GM21737 (cell line): ENCODE measurements at regions not wholly inside any gene's neighbourhood (a gene's known extent, or its start where the extent isn't known, plus 50 kb on each side); places are given as distances from the start of the nearest gene placed in this dataset.

Source experiments
- ATAC-seq: cut with Tn5 transposase; IDR thresholded peaks from one replicate; pipeline ENCODE4 v1.9.1; 2021; ENCODE audit warnings: mild to moderate bottlenecking, moderate library complexity; ENCODE audit not compliant: unreplicated experiment

DNA sequence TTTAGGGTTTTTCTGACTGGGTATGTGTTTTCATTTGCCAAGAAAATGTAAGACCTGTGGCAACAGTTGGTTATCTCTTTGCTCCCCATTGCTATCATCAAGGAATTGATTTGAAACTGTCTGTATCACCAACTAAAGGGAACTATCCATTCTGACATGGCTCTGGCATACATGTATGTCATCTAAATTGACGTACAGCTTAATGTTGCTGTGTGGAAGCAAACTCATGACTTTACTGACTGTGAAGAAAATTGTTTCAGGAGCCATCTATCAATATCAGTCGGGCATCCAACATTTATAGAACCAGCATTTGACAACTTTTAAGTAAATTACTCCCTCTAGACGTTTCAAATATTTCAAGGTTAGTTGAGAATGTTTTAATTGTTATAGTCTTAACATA is 555.8 kb upstream of the EPHA7 start:
- no peak for ATAC-seq

DNA sequence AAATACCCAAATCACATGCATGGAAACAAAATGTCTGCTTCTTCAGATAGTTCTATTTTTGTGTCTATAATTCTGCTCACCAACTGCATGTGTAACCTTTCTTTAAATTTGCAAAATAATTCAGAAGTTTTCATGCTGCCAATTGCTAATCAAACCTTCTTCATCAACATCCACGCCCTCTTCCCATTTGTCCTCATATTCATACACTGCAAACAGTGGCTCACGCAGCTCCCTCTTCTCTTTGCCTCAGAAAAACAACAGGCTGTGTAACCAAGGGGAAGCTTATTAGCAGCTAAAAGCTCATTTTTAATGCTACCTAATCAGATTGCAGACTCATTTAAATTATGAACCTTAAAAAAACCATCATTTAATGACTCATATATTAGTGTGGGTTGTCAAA is 555.0 kb upstream of the EPHA7 start:
- ATAC-seq: no peak

DNA sequence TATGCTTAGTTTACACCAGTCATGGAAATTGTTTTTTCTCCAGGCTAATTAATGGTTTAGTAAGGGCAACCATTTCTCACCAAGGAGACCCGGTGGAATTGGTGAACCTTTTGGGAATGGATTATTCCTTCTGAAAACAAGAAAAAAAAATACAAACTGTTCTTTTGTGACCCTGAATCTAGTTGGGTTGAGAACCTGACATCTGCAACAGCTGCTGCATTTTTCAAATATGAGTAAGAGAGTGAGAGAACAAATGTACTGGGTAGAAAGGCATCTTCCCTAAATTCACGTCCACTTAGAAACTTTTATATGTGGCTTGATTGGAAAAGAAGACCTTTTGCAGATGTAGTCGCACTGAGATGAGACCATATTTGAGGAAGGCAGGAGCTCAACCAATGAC is 553.4 kb upstream of the EPHA7 start:
- no peak for ATAC-seq

DNA sequence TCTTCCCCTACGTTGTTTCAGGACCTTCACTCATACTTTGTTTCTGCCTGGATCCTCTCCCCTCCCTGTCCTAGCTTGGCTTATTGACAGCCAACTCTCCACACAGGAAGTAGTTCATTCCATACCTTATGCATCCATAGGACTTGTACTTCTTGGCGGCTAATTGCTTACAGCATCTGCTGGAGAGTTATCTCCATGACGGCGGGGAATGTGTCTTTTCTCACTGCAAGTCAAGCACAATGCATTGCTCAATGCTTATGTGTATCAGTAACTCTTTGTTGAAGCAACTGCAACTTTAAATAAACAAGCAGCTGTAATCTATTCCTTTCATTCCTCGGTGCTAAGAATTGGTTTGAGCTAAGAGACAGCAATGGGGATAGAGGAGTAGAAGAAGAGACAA is 551.3 kb upstream of the EPHA7 start:
- ATAC-seq: no peak

DNA sequence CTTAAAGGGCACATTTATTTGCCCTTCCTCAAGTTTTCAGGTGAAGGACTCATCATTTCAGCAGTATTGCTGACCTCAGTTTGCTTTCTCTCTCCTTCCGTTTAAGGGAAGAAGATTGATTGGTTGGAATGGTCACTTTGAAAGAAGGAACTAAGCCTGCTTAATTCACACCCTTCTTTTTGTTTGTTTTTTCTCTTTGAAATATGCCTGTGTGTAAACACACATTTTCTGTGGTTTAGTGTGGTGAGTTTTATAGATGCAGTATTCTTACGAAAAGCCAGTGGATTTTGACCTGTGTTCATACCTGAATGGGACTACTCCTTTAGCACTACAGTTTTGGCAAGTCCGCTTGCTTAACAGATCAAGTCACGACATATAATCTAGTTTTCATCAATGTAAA is 548.8 kb upstream of the EPHA7 start:
- ATAC-seq: no peak

DNA sequence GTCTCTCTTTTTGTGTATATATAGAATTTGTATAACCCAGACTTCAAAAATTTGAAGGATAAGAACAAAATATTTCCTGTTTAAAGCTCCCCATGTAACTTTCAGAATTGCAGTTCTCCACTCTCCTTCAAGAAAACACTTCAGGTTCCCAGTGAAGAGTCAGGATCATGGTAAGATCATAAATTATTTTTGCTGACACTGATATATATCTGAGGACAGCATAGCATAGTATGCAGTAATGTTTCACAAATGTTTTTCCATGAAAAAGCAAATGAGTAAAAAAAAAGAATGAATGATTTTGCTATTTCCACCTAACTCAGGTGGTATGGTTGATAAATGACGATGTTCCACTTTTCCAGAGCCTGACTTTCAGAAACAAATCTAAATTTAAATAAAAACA is 545.6 kb upstream of the EPHA7 start:
- no peak for ATAC-seq

DNA sequence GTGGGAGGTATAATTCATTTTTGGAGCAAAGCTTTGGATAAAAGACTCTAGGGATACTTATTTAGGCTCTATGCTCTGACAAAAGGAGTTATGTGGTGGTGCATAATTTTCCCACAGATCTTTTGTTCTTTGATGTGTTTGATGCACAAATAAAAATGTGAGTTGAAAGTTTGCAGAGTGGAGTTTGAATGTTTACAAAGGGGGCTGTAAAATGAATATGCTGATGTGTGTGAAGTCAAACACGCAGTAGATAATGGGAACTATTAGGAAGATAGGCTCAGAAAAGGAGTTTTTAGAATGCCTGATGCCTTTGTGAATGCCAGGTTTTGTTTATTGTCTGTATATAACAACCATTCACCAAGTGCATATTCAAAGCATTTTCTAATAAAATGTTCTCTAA is 545.0 kb upstream of the EPHA7 start:
- no peak for ATAC-seq

DNA sequence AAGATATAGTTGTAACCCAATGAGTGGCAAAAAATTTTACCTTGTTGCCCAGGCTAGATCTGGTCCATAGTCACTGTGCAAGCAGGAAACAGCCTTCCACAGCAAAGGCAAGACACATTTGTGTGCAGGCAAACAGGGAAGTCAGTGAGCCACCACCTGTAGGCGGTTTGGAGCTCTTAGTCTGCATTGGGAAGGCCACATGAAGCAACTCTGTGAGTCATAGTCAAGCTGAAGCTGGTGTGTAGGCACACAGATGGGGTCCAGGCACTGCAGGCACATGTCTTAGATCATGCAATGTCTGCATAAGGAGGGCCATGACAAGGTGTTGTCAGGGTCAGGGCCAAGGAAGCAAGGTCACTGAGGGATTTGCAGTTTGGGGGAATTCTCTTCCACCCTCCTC is 543.2 kb upstream of the EPHA7 start:
- ATAC-seq: no peak

DNA sequence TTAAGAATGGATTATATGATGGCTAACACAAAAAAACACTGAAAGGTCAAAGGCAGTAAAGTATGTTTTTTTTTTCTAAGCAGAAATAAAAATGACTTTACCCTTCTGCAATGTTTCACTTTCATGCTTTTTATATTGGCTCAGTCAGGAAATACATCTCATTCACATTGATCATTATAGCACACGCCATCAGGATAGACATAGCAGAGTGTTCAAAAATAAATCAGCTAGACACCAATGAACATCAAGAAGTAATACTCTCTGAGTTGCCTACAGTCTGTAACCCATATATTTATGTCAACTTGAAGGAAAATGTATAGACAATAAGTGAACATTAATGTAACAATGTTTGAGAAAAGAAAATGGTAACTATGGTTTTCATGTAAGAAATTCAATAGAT is 535.2 kb upstream of the EPHA7 start:
- no peak for ATAC-seq

DNA sequence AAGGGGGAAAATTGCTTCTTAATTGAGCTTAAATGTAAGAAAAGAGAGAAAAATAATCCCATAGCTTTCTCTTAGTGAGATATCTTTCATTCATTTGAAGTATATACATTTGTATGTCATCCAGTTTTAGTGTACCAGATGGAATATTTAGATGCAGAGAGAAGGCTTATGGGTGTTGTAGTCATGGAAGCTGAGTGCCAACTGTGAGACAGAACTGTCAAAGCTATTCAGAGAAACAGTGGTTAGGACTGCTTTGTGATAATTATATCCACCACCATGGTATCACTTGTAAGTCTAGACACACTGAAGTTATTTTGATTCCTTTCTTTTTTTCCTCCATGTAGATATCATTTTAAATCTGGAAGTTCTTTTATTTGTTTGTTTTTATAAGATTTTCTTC is 524.3 kb upstream of the EPHA7 start:
- no peak for ATAC-seq

DNA sequence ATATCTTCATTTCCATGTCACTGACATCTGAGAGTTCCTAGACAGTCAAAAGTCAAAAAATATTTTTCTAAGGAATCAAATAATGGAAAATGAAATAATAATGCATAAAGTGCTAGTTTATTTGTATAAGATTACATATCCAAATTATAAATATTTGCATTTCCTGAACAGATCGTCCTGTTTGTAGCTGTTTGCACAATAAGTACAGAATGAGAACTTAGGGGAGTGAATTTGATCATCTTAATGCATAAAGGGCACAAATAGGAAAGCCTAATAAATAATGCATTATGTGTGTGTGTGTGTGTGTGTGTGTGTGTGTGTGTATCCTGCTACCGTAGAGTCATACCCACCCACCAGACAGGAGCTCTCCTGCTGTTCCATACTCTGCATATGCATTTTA is 521.0 kb upstream of the EPHA7 start:
- ATAC-seq: no peak

DNA sequence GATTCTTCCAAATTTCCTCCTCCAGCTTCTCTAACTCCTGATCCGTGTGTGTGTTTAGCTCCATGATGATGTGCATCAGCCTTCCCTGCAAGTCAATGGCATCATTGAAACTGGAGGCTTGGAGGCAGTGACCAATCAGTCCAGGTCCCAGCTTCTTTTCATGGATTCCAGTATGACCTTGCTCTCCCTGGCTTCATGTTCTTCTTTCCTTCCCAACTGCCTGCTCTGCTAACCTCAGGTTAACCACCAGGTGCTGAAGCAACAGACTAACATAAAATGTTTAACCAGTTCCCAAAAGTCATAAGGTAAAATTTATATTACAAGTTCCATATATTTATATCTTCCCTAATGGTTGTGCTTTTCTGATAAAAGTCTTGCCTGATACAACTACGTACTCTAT is 512.8 kb upstream of the EPHA7 start:
- ATAC-seq: no peak

DNA sequence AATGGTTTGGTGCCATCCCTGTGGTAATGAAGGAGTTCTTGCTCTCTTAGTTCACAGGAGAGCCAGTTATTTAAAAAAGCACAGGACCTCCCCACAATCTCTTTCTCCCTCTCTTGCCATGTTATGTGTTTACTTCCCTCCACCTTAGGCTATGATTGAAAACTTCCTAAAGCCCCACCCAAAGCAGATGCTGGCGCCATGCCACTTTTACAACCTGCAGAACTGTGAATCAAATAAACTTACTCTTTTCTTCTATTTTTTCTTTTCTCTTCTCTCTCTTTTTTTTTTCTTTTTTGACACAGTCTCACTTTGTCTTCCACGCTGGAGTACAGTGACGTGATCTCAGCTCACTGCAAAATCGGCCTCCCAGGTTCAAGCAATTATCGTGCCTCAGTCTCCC is 508.4 kb upstream of the EPHA7 start:
- no peak for ATAC-seq

DNA sequence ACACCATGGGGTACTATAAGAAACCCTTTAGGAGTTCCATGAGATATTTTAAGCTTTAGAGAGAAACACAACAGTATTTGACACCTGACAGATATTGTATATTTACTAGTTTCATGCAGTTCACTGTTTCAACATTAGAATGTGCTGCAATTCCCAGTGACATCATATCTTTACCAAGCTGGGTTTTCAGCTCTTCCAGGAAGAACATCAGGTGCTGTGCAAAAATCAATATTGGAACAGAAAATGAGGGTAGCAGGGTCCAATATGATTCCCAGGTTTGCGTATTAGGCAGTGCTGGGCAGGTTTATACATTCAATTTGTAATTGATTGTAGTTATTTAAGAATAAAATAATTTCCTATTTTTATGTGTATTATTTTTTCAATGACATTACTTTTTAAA is 500.0 kb upstream of the EPHA7 start:
- no peak for ATAC-seq

DNA sequence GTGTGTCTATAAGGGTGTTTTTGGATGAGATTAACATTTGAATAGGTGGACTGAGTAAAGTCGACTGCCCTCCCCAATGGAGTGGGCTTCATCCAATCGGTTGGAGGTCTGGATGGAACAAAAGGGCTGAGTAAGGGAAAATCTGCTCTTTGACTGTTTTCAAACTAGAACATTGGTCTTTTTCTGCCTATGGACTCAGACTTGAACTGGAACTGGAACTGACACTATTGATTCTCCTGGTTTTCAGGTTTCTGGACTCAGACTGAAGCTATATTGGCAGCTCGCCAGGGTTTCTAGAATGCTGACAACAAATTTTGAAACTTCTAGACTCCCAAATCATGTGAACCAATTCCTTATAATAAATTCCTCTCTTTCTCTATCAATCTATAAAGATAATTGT is 498.9 kb upstream of the EPHA7 start:
- ATAC-seq: no peak

DNA sequence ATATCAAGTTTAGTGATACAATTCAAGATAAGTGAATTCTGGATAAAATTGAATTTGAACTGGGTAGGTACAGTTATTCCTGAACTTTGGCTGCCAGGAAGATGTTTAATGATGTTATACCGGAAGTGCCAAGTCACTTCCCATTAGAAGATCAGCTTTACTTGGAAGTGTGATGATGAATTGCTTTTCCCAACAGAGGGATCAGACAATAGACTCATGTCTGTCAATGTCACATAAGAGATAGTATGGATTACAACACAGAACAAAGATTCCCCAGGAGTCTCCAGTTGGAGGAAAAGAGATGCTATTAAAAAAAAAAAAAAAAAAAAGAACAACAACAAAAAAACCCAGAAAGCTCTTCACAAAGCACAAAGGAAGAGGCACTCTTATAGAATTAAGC is 497.9 kb upstream of the EPHA7 start:
- no peak for ATAC-seq

DNA sequence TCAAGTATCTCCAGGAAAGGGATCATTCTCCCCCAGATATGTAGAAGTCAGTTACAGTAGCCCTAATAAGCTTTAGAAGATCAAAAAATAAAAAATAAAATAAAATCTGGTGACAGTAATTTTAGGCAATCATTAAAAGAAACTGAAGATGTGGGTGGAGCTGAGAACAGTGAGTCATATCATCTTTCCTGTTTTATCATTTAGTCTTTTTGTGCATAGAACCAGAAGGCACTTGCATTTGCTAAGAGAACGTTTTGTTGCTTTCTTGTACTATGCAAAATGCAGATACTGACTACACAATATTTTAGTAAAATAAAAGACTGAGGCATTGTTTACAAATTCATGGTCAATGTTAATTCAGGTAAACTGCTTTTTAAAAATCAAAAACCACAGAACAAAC is 497.4 kb upstream of the EPHA7 start:
- ATAC-seq: no peak

DNA sequence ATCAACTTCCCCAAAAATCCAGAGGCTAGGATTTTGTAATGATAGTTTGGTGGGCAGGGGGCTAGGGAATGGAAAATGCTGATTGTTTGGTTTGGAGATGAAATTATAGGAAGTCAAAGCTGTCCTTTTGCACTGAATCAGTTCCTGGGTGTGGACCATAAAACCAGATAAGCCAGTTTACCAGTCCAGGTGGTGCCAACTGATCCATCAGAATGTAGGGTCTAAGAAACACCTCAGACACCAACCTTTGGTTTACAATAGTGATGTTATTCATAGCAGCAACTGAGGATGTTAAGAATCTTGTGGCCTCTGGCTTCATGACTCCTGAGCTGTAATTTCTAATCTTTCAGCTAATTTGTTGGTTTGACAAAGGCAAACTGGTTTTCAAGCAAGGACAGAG is 496.6 kb upstream of the EPHA7 start:
- no peak for ATAC-seq

DNA sequence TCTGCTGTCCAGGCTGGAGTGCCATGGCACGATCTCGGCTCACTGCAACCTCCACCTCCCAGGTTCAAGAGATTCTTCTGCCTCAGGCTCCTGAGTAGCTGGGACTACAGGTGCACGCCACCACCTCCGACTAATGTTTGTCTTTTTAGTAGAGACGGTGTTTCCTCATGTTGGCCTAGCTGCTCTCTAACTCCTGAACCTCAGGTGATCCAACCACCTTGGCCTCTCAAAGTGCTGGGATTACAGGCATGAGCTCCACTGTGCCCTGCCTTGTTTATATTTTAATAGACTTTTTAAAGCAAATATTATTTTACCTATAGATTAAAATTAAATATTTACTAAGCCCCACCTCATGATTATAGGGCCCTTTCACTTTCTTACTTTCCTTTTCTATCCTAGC is 483.2 kb upstream of the EPHA7 start:
- ATAC-seq: no peak

DNA sequence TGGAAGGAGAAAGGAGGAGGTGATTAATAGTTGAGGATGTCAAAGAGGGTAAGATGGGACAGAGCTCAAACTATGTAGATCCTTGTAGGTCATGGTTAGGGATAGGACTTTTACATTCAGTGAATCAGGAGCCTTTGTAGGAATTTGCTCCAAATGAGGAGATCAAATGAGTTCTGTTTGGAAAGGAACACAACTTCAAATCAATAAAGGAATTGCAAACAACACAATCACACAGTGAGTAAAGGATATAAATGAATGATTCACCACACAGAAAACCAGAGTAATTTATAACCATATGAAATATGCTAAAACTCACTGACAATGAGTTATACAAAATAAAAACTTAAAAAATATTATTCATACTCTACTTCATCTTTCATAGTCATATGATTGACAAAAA is 480.8 kb upstream of the EPHA7 start:
- no peak for ATAC-seq

DNA sequence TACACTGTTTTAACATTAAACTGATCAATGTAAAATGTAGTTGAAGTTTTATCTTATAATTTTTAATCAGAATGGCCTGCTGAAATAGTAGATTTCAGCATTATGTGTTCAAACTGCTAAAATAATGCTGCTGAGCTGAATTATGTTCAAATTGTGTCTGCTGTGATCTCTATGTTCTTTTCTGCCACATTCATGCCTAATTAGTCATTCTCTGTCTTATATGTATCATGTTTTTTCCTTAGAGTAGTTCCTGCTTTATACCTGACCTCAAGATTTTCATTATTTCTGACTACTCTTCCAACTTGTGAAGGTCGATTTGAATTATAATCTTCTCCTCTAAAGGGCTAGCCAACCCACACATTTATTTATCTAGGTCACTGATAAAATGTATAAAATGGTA is 476.7 kb upstream of the EPHA7 start:
- ATAC-seq: no peak

DNA sequence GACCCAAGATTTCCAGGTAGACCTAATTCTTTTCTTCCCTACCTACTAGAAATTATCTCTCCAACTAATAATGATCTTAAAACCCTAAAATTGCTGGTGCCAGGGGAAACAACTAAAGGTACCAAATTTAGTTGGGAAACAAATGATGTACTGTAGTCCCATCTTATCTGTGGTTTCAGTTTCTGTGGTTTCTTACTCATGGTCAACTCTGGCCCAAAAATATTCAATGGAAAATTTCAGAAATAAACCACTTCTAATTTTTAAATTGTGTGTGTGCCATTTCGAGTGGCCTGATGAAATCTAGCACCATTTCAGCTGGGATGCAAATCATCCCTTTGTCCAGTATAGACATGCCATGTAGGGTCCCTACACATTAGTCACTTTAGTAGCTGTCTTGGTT is 475.2 kb upstream of the EPHA7 start:
- no peak for ATAC-seq

DNA sequence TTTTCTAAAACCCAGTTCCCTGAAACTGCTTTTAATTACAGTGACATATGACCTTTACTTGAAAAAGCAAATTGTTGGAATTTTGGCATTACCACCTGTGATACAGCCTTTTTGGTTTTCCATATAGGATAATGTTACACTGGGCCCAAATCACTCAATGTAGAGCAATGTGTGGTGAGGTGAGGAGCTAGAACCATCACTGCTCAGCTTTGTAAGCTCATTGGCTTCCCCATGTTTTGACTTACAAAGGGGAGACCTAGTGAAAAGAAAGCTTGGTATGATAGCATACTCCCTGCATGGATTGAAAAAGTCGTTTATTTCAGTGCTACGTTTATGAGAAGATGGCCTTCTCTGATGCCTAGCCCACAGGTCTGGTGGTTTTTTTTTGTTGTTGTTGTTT is 470.4 kb upstream of the EPHA7 start:
- ATAC-seq: no peak

DNA sequence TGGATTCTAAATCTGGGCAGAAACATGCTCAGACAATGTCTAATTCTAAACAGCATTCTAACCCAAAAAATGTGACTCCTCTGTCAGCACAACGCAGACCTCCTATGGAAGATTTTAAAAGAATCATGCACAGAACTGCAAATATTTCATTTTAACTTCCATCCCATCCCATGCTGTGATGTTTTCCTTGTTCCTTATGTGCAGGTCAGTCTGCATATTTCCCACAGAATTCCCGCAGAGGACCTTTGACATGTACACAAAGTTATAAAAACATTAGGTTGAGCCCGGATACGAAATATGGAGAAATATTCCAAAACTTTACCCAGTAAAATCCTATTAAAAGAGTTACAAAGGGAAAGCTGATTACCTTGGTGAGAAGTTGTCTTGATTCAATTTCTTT is 467.1 kb upstream of the EPHA7 start:
- ATAC-seq: no peak
